ENCODE measurements at regions not wholly inside any gene's neighbourhood (a gene's known extent, or its start where the extent isn't known, plus 50 kb on each side); places are given as distances from the start of the nearest gene placed in this dataset.
"Not testable (repeated sequence)": the region's sequence is repeated elsewhere in the genome, so short reads cannot be mapped to it uniquely, and the experiment has no call there.

GRCh38 chr7:65145008-65145407 is 138.5 kb upstream of the ERV3-1 start:
- DNase-seq = not testable (repeated sequence)

GRCh38 chr7:65144557-65144956 is 138.1 kb upstream of the ERV3-1 start:
- DNase-seq = not testable (repeated sequence)

GRCh38 chr7:65144119-65144518 is 137.6 kb upstream of the ERV3-1 start:
- DNase-seq = not testable (repeated sequence)

GRCh38 chr7:65141894-65142293 is 135.4 kb upstream of the ERV3-1 start:
- not testable (repeated sequence) for DNase-seq

GRCh38 chr7:65141405-65141778 is 134.9 kb upstream of the ERV3-1 start:
- not testable (repeated sequence) for DNase-seq

GRCh38 chr7:65140543-65141404 is 134.3 kb upstream of the ERV3-1 start:
- not testable (repeated sequence) for DNase-seq

- DNase-seq = not testable (repeated sequence)
These were observed 130.4 kb upstream of the ERV3-1 start for GRCh38 chr7:65136850-65137249.

GRCh38 chr7:65133087-65133486 is 126.6 kb upstream of the ERV3-1 start:
- not testable (repeated sequence) for DNase-seq

- not testable (repeated sequence) for DNase-seq
These were observed 125.8 kb upstream of the ERV3-1 start for GRCh38 chr7:65132256-65132655.

GRCh38 chr7:65127364-65127763 is 120.9 kb upstream of the ERV3-1 start:
- not testable (repeated sequence) for DNase-seq

- DNase-seq = not testable (repeated sequence)
These were observed 118.1 kb upstream of the ERV3-1 start for GRCh38 chr7:65124600-65124999.

GRCh38 chr7:65105650-65106203 is 99.2 kb upstream of the ERV3-1 start:
- DNase-seq = not testable (repeated sequence)

- DNase-seq = not testable (repeated sequence)
These were observed 94.0 kb upstream of the ERV3-1 start for GRCh38 chr7:65100499-65100898.

- not testable (repeated sequence) for DNase-seq
These were observed 75.2 kb upstream of the ERV3-1 start for GRCh38 chr7:65081669-65082055.

GRCh38 chr7:65080799-65081668 is 74.5 kb upstream of the ERV3-1 start:
- peak; percentile 15 for DNase-seq

- DNase-seq = not testable (repeated sequence)
These were observed 68.5 kb upstream of the ERV3-1 start for GRCh38 chr7:65074959-65075358.

- DNase-seq = not testable (repeated sequence)
These were observed 66.7 kb upstream of the ERV3-1 start for GRCh38 chr7:65073160-65073559.

- DNase-seq = not testable (repeated sequence)
These were observed 65.5 kb upstream of the ERV3-1 start for GRCh38 chr7:65071854-65072431.

GRCh38 chr7:65069476-65069875 is 63.0 kb upstream of the ERV3-1 start:
- not testable (repeated sequence) for DNase-seq

GRCh38 chr7:65062566-65062965 is 56.1 kb upstream of the ERV3-1 start:
- not testable (repeated sequence) for DNase-seq

- not testable (repeated sequence) for DNase-seq
These were observed 52.8 kb upstream of the ERV3-1 start for GRCh38 chr7:65059247-65059646.
